VCaP (cell line): ENCODE measurements at regions not wholly inside any gene's neighbourhood (a gene's known extent, or its start where the extent isn't known, plus 50 kb on each side); places are given as distances from the start of the nearest gene placed in this dataset.
"Not testable (repeated sequence)": the region's sequence is repeated elsewhere in the genome, so short reads cannot be mapped to it uniquely, and the experiment has no call there.

Experiments used
- H3K27ac ChIP-seq: fragments of 450-650 bp; 2 replicates; pipeline ENCODE4 v1.5.1; 2017
- TF ChIP-seq, protein P1 (sequence below): fragments of 450-650 bp; conservative IDR thresholded peaks from 2 replicates; pipeline ENCODE4 v1.5.1; 2017; ENCODE audit warnings: mild to moderate bottlenecking, moderate library complexity

DNA sequence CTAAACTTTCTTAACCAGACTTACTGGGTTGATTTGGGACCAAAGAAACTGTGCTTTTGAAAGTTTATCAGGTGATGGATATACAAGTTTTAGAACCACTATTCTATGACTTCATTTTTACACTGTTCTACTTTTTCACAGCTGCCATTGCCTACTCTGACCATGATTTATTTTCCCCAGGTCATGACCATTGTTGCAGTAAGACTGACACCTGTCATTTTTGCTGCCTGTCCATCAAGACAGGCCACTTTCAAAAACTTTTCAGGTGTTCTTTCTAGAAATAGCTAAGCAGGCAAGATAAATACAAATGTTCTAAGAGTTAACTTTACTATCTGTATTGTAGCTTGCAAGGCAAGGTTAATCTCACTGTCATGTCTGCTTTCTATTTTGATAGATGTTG lies 147.9 kb upstream of the SEMA3C start:
- no peak overlapping the region for H3K27ac ChIP-seq
- TF ChIP-seq, protein P1, sequence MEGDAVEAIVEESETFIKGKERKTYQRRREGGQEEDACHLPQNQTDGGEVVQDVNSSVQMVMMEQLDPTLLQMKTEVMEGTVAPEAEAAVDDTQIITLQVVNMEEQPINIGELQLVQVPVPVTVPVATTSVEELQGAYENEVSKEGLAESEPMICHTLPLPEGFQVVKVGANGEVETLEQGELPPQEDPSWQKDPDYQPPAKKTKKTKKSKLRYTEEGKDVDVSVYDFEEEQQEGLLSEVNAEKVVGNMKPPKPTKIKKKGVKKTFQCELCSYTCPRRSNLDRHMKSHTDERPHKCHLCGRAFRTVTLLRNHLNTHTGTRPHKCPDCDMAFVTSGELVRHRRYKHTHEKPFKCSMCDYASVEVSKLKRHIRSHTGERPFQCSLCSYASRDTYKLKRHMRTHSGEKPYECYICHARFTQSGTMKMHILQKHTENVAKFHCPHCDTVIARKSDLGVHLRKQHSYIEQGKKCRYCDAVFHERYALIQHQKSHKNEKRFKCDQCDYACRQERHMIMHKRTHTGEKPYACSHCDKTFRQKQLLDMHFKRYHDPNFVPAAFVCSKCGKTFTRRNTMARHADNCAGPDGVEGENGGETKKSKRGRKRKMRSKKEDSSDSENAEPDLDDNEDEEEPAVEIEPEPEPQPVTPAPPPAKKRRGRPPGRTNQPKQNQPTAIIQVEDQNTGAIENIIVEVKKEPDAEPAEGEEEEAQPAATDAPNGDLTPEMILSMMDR: no peak

DNA sequence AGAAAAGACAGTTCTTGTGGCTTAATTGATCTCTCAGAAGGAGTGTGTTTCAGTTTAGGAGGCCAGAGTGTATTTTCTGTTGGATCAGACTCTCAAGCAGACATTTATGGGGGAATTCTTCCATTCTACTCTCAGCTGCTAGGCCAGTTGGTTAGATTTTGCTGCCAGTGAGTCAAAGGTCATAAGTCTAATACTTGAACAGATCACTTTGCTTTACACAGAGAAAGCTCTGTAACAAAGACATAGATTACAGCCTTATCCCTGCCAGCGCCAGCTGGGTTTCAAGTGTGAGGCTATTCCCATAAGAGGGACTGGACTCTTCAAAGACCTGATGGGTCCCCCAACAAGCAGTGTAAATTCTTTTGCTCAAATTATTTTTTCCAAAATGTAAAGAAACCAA lies 145.6 kb upstream of the SEMA3C start:
- TF ChIP-seq, protein P1: no peak
- H3K27ac ChIP-seq: no peak overlapping the region

DNA sequence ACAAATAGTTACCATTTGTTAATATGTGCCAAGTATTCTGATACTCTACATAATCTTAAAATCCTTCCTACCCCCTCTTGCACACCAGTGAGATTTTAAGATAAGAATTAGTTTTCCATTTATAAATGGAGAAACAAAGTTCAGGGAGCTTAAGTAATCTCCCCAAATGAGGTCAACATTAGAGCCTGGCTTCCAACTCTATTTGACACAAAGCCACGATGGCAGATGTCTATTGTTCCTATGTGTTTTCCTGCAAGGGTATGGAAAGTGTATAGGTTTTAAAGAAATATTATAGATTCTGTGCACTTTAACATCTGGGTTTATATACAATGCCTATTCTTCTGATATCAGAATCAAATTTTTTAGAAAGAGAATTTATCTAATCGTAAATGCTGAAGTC lies 143.9 kb upstream of the SEMA3C start:
- TF ChIP-seq, protein P1: no peak
- H3K27ac ChIP-seq: no peak overlapping the region

DNA sequence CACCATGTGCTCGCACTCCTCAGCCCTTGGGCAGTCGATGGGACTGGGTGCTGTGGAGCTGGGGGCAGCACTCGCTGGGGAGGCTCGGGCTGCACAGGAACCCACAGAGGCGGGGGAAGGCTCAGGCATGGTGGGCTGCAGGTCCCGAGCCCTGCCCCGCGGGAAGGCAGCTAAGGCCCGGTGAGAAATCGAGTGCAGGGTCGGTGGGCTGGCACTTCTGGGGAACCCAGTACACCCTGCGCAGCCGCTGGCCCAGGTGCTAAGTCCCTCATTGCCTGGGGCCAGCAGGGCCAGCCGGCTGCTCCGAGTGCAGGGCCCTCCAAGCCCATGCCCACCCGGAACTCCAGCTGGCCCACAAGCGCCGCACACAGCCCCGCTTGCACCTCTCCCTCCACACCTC lies 138.6 kb upstream of the SEMA3C start:
- not testable (repeated sequence) for H3K27ac ChIP-seq

DNA sequence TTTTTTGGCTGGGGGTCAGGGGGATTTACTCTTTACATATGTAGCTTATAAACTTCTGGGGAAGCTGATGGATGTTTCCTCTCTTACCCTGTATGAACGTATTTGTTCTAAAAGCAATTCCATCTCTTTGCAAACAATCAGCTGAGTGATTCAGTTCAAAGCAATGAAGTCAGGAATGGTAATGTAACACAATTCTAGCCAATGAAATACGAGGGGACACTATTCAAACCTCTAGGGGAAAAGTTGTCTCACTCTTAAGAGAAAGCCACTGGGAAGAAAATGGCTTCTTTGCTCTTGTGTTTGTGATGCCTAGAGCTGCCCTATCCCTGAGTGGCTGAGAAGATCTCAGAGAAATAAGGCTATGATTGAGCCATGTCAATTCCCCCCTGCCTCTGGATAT lies 134.8 kb upstream of the SEMA3C start:
- TF ChIP-seq, protein P1: no peak
- H3K27ac ChIP-seq: no peak overlapping the region

DNA sequence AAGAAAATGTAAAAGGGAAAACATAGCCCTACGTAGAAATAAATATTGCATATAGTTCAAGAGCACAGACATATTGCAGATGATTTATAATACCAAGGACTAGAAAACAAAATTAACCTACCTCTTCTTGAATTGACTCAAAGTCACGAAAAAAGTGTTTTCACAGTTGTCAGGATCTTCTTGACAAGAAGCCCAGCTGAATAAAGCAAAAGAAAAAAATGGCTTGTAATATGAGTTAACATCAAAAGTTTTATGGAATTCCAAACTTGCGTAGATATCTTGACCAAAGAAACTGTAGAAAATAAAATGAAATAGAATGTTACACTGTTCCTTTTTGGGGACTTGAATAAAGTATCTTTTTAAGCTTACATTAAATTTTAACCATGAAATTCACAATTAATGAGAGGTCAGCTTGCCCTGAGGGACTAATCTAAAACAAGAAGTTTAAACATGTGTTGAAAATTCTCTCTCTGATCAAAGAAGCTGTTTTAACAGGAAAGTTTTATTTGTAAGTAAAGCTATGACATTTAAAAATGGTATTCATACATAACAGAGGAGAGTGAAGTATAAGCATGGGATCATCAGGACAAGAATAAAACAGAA lies 133.1 kb upstream of the SEMA3C start:
- TF ChIP-seq, protein P1: no peak
- H3K27ac ChIP-seq: no peak overlapping the region

DNA sequence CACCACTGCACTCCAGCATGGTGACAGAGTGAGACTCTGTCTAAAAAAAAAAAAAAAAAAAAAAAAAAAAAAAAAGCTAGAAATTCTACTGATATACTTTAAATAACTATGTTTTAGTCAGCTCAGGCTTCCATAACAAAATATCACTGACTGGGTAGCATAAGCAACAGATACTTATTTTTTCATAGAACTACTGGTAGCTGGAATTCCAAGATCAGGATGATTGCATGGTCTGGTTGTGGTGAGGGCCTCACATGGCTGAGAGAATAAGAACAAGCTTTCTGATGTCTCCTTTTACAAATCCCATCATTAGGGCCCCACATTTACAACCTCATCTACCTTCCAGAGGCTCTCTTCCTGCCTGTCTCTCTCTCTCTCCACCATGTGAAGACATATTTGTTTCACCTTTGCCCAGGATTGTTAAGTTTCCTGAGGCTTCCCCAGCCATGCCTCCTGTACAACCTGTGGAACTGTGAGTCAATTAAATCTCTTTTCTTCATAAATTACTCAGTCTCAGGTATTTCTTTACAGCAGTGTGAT lies 126.7 kb upstream of the SEMA3C start:
- no peak overlapping the region for H3K27ac ChIP-seq
- TF ChIP-seq, protein P1: no peak

DNA sequence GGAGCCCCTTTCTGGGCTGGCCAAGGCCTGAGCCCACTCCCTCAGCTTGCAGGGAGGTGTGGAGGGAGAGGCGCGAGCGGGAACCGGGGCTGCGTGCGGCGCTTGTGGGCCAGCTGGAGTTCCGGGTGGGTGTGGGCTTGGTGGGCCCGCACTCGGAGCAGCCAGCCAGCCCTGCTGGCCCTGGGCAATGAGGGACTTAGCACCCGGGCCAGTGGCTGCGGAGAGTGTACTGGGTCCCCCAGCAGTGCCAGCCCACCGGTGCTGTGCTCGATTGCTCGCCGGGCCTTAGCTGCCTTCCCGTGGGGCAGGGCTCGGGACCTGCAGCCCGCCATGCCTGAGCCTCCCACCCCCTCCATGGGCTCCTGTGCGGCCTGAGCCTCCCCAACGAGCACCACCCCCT lies 123.8 kb upstream of the SEMA3C start:
- H3K27ac ChIP-seq: not testable (repeated sequence)

DNA sequence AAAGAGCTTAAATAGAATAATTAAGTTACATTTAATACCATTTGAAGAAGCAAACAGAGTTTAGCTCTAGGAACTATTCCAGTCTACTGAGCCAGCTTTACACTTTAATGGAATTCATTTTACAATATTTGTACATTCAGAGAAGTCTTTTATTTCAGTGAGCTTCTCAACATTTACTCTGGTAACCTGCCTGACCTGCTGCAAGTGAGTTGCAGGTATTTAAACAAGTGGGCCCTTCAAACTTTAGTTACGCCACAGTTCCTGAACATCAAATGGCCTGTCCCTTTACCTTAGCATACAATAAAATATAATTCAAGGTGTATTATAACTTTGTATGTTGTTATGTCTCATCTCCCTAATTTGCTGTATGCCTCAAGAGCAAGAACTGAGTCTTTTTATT lies 121.6 kb upstream of the SEMA3C start:
- H3K27ac ChIP-seq: peak overlapping the region; percentile 25; the same call in 1 of the 2 replicates
- TF ChIP-seq, protein P1: no peak
